Activated naive CD4-positive, alpha-beta T cell treated with anti-CD3 and anti-CD28 coated beads, Interleukin-2, amount 10 ng/mL, durations not matched to agents 7 days and 5 days (primary cell): ENCODE measurements at regions not wholly inside any gene's neighbourhood (a gene's known extent, or its start where the extent isn't known, plus 50 kb on each side); places are given as distances from the start of the nearest gene placed in this dataset.

Experiments used
- CTCF ChIA-PET: fragments of 350-600 bp; sonication (Branson Sonifier 250); formaldehyde crosslinking; loops from one replicate; lab custom pipeline; 2021; ENCODE audit warnings: antibody characterized with exemption; lab: Charles Lee
- DNase-seq: peaks from one replicate; pipeline ENCODE4 v3.0.0-alpha.2; 2020
- H3K27ac Mint-ChIP-seq: one replicate; pipeline ENCODE4 v1.8.0; 2021; ENCODE audit warnings: mild to moderate bottlenecking, moderate library complexity, mixed read lengths
- H3K27me3 Mint-ChIP-seq: one replicate; pipeline ENCODE4 v1.8.0; 2021; ENCODE audit warnings: mild to moderate bottlenecking, mixed read lengths
- H3K36me3 Mint-ChIP-seq: one replicate; pipeline ENCODE4 v1.8.0; 2021; ENCODE audit warnings: mixed read lengths
- H3K4me1 Mint-ChIP-seq: one replicate; pipeline ENCODE4 v1.8.0; 2021; ENCODE audit warnings: mixed read lengths
- H3K4me3 Mint-ChIP-seq: one replicate; pipeline ENCODE4 v1.8.0; 2021; ENCODE audit warnings: mild to moderate bottlenecking, moderate library complexity, mixed read lengths
- H3K9me3 Mint-ChIP-seq: one replicate; pipeline ENCODE4 v1.8.0; 2021; ENCODE audit warnings: mixed read lengths

GRCh38 chr15:92565351-92566125, 90.0 kb downstream of the FAM174B start:
- Mint-ChIP-seq H3K4me1 (no peaks in the 10 kb centered on the region), H3K9me3 (no peaks in the 10 kb centered on the region), H3K27ac (no peak overlapping the region), H3K27me3 (peaks cover 21% of the 10 kb centered on the region), H3K4me3 (no peak overlapping the region), H3K36me3 (no peaks in the 10 kb centered on the region)
- no peak for DNase-seq
- CTCF ChIA-PET: no interaction called here

- no peak overlapping the region for H3K4me3 Mint-ChIP-seq
- H3K36me3 Mint-ChIP-seq: no peaks in the 10 kb centered on the region
- no peaks in the 10 kb centered on the region for H3K4me1 Mint-ChIP-seq
- DNase-seq: no peak
- no peak overlapping the region for H3K27ac Mint-ChIP-seq
- H3K9me3 Mint-ChIP-seq: no peaks in the 10 kb centered on the region
- H3K27me3 Mint-ChIP-seq: peaks cover 14% of the 10 kb centered on the region
- CTCF ChIA-PET: no interaction called here
Observed at GRCh38 chr15:92561754-92562153, 93.8 kb downstream of the FAM174B start.

- Mint-ChIP-seq H3K27ac (no peak overlapping the region), H3K27me3 (no peaks in the 10 kb centered on the region), H3K9me3 (no peaks in the 10 kb centered on the region), H3K4me1 (no peaks in the 10 kb centered on the region), H3K4me3 (no peak overlapping the region), H3K36me3 (no peaks in the 10 kb centered on the region)
- CTCF ChIA-PET: no interaction called here
- DNase-seq: no peak
Observed at GRCh38 chr15:92553317-92553716, 102.3 kb downstream of the FAM174B start.

GRCh38 chr15:92545996-92546395, 109.6 kb downstream of the FAM174B start:
- no peak for DNase-seq
- peaks cover 16% of the 10 kb centered on the region for H3K27me3 Mint-ChIP-seq
- H3K4me3 Mint-ChIP-seq: no peak overlapping the region

GRCh38 chr15:92541291-92542200, 114.0 kb downstream of the FAM174B start:
- H3K4me1 Mint-ChIP-seq: no peaks in the 10 kb centered on the region
- H3K4me3 Mint-ChIP-seq: no peak overlapping the region
- CTCF ChIA-PET: no interaction called here
- DNase-seq: no peak
- peaks cover 13% of the 10 kb centered on the region for H3K27me3 Mint-ChIP-seq
- peaks cover 2% of the 10 kb centered on the region for H3K9me3 Mint-ChIP-seq
- H3K27ac Mint-ChIP-seq: no peak overlapping the region
- H3K36me3 Mint-ChIP-seq: no peaks in the 10 kb centered on the region

More at GRCh38 chr15:92545996-92546395, 109.6 kb downstream of the FAM174B start:
- Mint-ChIP-seq H3K36me3 (no peaks in the 10 kb centered on the region), H3K27ac (no peak overlapping the region), H3K9me3 (no peaks in the 10 kb centered on the region), H3K4me1 (no peaks in the 10 kb centered on the region)
- CTCF ChIA-PET: interaction anchor here (1.4 kb wide), 1 partner anchor 169 kb away, joined by 3 read pairs; no protein-coding TSS in a partner anchor

- Mint-ChIP-seq H3K36me3 (no peaks in the 10 kb centered on the region), H3K27me3 (peaks cover 11% of the 10 kb centered on the region), H3K9me3 (peaks cover 15% of the 10 kb centered on the region), H3K27ac (peak overlapping the region; percentile 7), H3K4me3 (no peak overlapping the region), H3K4me1 (no peaks in the 10 kb centered on the region)
- CTCF ChIA-PET: interaction anchor here (0.8 kb wide), 1 partner anchor 17 kb away, joined by 3 read pairs; no protein-coding TSS in a partner anchor
- DNase-seq: no peak
Observed at GRCh38 chr15:92538115-92538514, 117.5 kb downstream of the FAM174B start.

GRCh38 chr15:92533298-92533697, 122.3 kb downstream of the FAM174B start:
- Mint-ChIP-seq H3K27ac (no peak overlapping the region), H3K27me3 (peaks cover 30% of the 10 kb centered on the region), H3K36me3 (no peaks in the 10 kb centered on the region), H3K4me3 (no peak overlapping the region), H3K9me3 (peaks cover 17% of the 10 kb centered on the region), H3K4me1 (no peaks in the 10 kb centered on the region)
- DNase-seq: no peak
- CTCF ChIA-PET: no interaction called here

GRCh38 chr15:92531406-92531805, 124.2 kb downstream of the FAM174B start:
- no peaks in the 10 kb centered on the region for H3K36me3 Mint-ChIP-seq
- no peak overlapping the region for H3K27ac Mint-ChIP-seq
- DNase-seq: no peak
- H3K4me3 Mint-ChIP-seq: no peak overlapping the region
- H3K4me1 Mint-ChIP-seq: no peaks in the 10 kb centered on the region
- H3K9me3 Mint-ChIP-seq: peaks cover 17% of the 10 kb centered on the region
- peaks cover 39% of the 10 kb centered on the region for H3K27me3 Mint-ChIP-seq
- CTCF ChIA-PET: interaction anchor here (2.1 kb wide), 1 partner anchor 9 kb away, joined by 7 read pairs; no protein-coding TSS in a partner anchor

GRCh38 chr15:92528736-92529135, 126.8 kb downstream of the FAM174B start:
- Mint-ChIP-seq H3K9me3 (peaks cover 4% of the 10 kb centered on the region), H3K4me3 (no peak overlapping the region), H3K27me3 (peaks cover 44% of the 10 kb centered on the region), H3K27ac (no peak overlapping the region), H3K4me1 (no peaks in the 10 kb centered on the region), H3K36me3 (no peaks in the 10 kb centered on the region)
- no peak for DNase-seq
- CTCF ChIA-PET: interaction anchor here (0.8 kb wide), 1 partner anchor 186 kb away, joined by 3 read pairs; no protein-coding TSS in a partner anchor

GRCh38 chr15:92527197-92527596, 128.4 kb downstream of the FAM174B start:
- Mint-ChIP-seq H3K27me3 (peaks cover 35% of the 10 kb centered on the region), H3K36me3 (no peaks in the 10 kb centered on the region), H3K4me1 (no peaks in the 10 kb centered on the region), H3K9me3 (peaks cover 4% of the 10 kb centered on the region), H3K4me3 (no peak overlapping the region), H3K27ac (no peak overlapping the region)
- CTCF ChIA-PET: interaction anchor here (1.6 kb wide), 1 partner anchor 188 kb away, joined by 3 read pairs; no protein-coding TSS in a partner anchor
- no peak for DNase-seq

GRCh38 chr15:92525758-92526245, 129.8 kb downstream of the FAM174B start:
- CTCF ChIA-PET: interaction anchor here (1.6 kb wide), 1 partner anchor 189 kb away, joined by 3 read pairs; no protein-coding TSS in a partner anchor
- H3K9me3 Mint-ChIP-seq: peaks cover 4% of the 10 kb centered on the region
- H3K4me1 Mint-ChIP-seq: no peaks in the 10 kb centered on the region
- H3K4me3 Mint-ChIP-seq: no peak overlapping the region
- H3K27ac Mint-ChIP-seq: no peak overlapping the region
- H3K27me3 Mint-ChIP-seq: peaks cover 27% of the 10 kb centered on the region
- DNase-seq: no peak
- no peaks in the 10 kb centered on the region for H3K36me3 Mint-ChIP-seq

GRCh38 chr15:92524874-92525565, 130.6 kb downstream of the FAM174B start:
- peaks cover 24% of the 10 kb centered on the region for H3K27me3 Mint-ChIP-seq
- H3K4me1 Mint-ChIP-seq: no peaks in the 10 kb centered on the region
- CTCF ChIA-PET: no interaction called here
- peaks cover 4% of the 10 kb centered on the region for H3K9me3 Mint-ChIP-seq
- DNase-seq: no peak
- H3K27ac Mint-ChIP-seq: no peak overlapping the region
- no peak overlapping the region for H3K4me3 Mint-ChIP-seq
- no peaks in the 10 kb centered on the region for H3K36me3 Mint-ChIP-seq

- H3K27ac Mint-ChIP-seq: no peak overlapping the region
- H3K9me3 Mint-ChIP-seq: no peaks in the 10 kb centered on the region
- DNase-seq: no peak
- no peaks in the 10 kb centered on the region for H3K4me1 Mint-ChIP-seq
- no peaks in the 10 kb centered on the region for H3K36me3 Mint-ChIP-seq
- H3K27me3 Mint-ChIP-seq: peaks cover 23% of the 10 kb centered on the region
- CTCF ChIA-PET: interaction anchor here (4.4 kb wide), 1 partner anchor 189 kb away, joined by 37 read pairs; no protein-coding TSS in a partner anchor
- no peak overlapping the region for H3K4me3 Mint-ChIP-seq
Observed at GRCh38 chr15:92524161-92524560, 130.5 kb downstream of the ST8SIA2 start.
